ENCODE measurements at regions not wholly inside any gene's neighbourhood (a gene's known extent, or its start where the extent isn't known, plus 50 kb on each side); places are given as distances from the start of the nearest gene placed in this dataset.
"Not testable (repeated sequence)": the region's sequence is repeated elsewhere in the genome, so short reads cannot be mapped to it uniquely, and the experiment has no call there.

GRCh38 chr13:99757756-99758459 lies 213.7 kb downstream of the ZIC5 start:
- no peak for TF ChIP-seq CTCF (IDR thresholded peaks at IDR 0.05; ENCODE audit: low read depth, low read length, missing control alignments)
- DNase-seq (ENCODE audit: low read depth) = no peak
- no peak overlapping the region for H3K4me3 ChIP-seq (ENCODE audit: low read depth, low read length)

GRCh38 chr13:99756281-99756680 lies 215.3 kb downstream of the ZIC5 start:
- no peak for DNase-seq (ENCODE audit: low read depth)
- no peak overlapping the region for H3K4me3 ChIP-seq (ENCODE audit: low read depth, low read length)
- TF ChIP-seq CTCF (IDR thresholded peaks at IDR 0.05; ENCODE audit: low read depth, low read length, missing control alignments) = no peak

GRCh38 chr13:99754750-99755149 lies 216.8 kb downstream of the ZIC5 start:
- not testable (repeated sequence) for H3K4me3 ChIP-seq (ENCODE audit: low read depth, low read length); DNase-seq (ENCODE audit: low read depth)

GRCh38 chr13:99752373-99752772 lies 219.2 kb downstream of the ZIC5 start:
- DNase-seq (ENCODE audit: low read depth) = no peak
- no peak for TF ChIP-seq CTCF (IDR thresholded peaks at IDR 0.05; ENCODE audit: low read depth, low read length, missing control alignments)
- no peak overlapping the region for H3K4me3 ChIP-seq (ENCODE audit: low read depth, low read length)

- no peak for DNase-seq (ENCODE audit: low read depth)
- TF ChIP-seq CTCF (IDR thresholded peaks at IDR 0.05; ENCODE audit: low read depth, low read length, missing control alignments) = no peak
- H3K4me3 ChIP-seq (ENCODE audit: low read depth, low read length) = no peak overlapping the region
Observed at GRCh38 chr13:99751517-99752199, 219.9 kb downstream of the ZIC5 start.

GRCh38 chr13:99750951-99751350 lies 220.6 kb downstream of the ZIC5 start:
- no peak for TF ChIP-seq CTCF (IDR thresholded peaks at IDR 0.05; ENCODE audit: low read depth, low read length, missing control alignments)
- DNase-seq (ENCODE audit: low read depth) = no peak
- no peak overlapping the region for H3K4me3 ChIP-seq (ENCODE audit: low read depth, low read length)

GRCh38 chr13:99749271-99750019 lies 222.1 kb downstream of the ZIC5 start:
- DNase-seq (ENCODE audit: low read depth) = no peak
- H3K4me3 ChIP-seq (ENCODE audit: low read depth, low read length) = no peak overlapping the region
- TF ChIP-seq CTCF (IDR thresholded peaks at IDR 0.05; ENCODE audit: low read depth, low read length, missing control alignments) = no peak
